ENCODE measurements at regions not wholly inside any gene's neighbourhood (a gene's known extent, or its start where the extent isn't known, plus 50 kb on each side); places are given as distances from the start of the nearest gene placed in this dataset.

DNA sequence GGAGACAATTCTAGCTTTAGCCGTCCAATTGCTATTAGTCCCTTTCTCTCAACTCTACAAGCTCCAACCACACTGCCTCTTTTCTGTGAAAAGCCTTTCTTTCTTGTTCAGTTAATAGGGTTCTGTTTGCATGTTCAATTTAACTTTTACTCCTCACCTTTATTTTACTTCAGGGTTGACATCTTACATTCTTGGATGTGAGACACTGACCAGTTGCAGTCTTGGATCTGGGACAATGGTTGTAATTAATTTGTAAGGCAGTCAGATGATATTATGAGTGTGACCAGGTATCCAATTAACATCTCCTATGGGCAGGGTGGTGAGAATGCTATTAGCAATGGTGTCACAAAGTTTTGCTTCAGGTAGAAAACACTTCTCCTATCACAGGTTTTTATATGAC, 774.5 kb downstream of the TLR4 start:
- BruUV-seq (replicated peaks), result no TSS peak
- POLR2A ChIA-PET, result no interaction called here
- CTCF ChIA-PET, result no interaction called here
- no peaks in the 10 kb centered on the region for H3K4me1 ChIP-seq (ENCODE audit: control insufficient read depth, insufficient read depth, low read length)
- ATAC-seq, result no peak
- TF ChIP-seq TCF7L2 (IDR thresholded peaks at IDR 0.05; ENCODE audit: low read depth, low read length) (no peak), POLR2AphosphoS5 (IDR thresholded peaks at IDR 0.05; ENCODE audit: low read depth, low read length) (no peak), SIN3A (IDR thresholded peaks at IDR 0.05; ENCODE audit: borderline replicate concordance, insufficient read depth, low read depth, low read length) (no peak)
- TF ChIP-seq, protein P1, sequence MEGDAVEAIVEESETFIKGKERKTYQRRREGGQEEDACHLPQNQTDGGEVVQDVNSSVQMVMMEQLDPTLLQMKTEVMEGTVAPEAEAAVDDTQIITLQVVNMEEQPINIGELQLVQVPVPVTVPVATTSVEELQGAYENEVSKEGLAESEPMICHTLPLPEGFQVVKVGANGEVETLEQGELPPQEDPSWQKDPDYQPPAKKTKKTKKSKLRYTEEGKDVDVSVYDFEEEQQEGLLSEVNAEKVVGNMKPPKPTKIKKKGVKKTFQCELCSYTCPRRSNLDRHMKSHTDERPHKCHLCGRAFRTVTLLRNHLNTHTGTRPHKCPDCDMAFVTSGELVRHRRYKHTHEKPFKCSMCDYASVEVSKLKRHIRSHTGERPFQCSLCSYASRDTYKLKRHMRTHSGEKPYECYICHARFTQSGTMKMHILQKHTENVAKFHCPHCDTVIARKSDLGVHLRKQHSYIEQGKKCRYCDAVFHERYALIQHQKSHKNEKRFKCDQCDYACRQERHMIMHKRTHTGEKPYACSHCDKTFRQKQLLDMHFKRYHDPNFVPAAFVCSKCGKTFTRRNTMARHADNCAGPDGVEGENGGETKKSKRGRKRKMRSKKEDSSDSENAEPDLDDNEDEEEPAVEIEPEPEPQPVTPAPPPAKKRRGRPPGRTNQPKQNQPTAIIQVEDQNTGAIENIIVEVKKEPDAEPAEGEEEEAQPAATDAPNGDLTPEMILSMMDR (IDR thresholded peaks at IDR 0.05), result no peak
- TF ChIP-seq, protein P2, sequence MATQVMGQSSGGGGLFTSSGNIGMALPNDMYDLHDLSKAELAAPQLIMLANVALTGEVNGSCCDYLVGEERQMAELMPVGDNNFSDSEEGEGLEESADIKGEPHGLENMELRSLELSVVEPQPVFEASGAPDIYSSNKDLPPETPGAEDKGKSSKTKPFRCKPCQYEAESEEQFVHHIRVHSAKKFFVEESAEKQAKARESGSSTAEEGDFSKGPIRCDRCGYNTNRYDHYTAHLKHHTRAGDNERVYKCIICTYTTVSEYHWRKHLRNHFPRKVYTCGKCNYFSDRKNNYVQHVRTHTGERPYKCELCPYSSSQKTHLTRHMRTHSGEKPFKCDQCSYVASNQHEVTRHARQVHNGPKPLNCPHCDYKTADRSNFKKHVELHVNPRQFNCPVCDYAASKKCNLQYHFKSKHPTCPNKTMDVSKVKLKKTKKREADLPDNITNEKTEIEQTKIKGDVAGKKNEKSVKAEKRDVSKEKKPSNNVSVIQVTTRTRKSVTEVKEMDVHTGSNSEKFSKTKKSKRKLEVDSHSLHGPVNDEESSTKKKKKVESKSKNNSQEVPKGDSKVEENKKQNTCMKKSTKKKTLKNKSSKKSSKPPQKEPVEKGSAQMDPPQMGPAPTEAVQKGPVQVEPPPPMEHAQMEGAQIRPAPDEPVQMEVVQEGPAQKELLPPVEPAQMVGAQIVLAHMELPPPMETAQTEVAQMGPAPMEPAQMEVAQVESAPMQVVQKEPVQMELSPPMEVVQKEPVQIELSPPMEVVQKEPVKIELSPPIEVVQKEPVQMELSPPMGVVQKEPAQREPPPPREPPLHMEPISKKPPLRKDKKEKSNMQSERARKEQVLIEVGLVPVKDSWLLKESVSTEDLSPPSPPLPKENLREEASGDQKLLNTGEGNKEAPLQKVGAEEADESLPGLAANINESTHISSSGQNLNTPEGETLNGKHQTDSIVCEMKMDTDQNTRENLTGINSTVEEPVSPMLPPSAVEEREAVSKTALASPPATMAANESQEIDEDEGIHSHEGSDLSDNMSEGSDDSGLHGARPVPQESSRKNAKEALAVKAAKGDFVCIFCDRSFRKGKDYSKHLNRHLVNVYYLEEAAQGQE (IDR thresholded peaks at IDR 0.05; ENCODE audit: insufficient read depth in 1 of 2, low read depth in 2 of 2, low read length in 1 of 2), result no peak
- intact Hi-C loops (cut with micrococcal nuclease; ENCODE audit: unreplicated experiment) (no loop called here), in situ Hi-C loops (cut with HindIII; ENCODE audit: low pct_unique_long_range_greater_than_20kb, low sequenced_read_pairs) (no loop called here)
- H3K4me3 ChIP-seq (ENCODE audit: low read depth in 2 of 2, low read length in 2 of 2), result no peak overlapping the region
- no peaks in the 10 kb centered on the region for H3K9me3 ChIP-seq (ENCODE audit: control insufficient read depth, insufficient read depth, low read depth, low read length)
- no peak overlapping the region for H3K27ac ChIP-seq (ENCODE audit: low read length)
- no peaks in the 10 kb centered on the region for H3K27me3 ChIP-seq (ENCODE audit: control insufficient read depth, insufficient read depth, low read length)
- no peak for DNase-seq (ENCODE audit: low read depth, low spot score)
- no peaks in the 10 kb centered on the region for H3K36me3 ChIP-seq (ENCODE audit: control insufficient read depth, insufficient read depth, low read length)

DNA sequence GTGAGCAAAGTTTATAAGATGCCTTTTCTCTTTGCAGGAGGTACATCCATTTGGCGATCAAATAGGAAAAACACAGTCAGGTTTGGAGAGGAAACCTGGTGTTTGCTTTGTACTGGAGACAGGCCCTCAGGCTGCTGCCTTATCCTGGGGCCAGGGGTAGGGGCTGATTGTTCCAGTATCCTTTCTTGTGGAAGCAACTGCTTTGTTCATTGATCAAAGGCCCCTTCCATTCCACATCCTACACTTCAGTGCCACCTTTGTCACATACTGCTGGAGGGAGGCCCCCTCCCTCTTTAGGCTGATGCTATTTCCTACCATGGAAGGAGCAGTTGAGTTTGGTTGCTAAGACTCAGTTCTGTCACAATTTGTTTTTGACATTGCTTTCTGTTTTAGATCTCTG, 778.1 kb downstream of the TLR4 start:
- H3K4me3 ChIP-seq (ENCODE audit: low read depth in 2 of 2, low read length in 2 of 2), result no peak overlapping the region
- no peak for ATAC-seq
- POLR2A ChIA-PET, result no interaction called here
- intact Hi-C loops (cut with micrococcal nuclease; ENCODE audit: unreplicated experiment), result no loop called here
- BruUV-seq (replicated peaks), result no TSS peak
- no peaks in the 10 kb centered on the region for H3K27me3 ChIP-seq (ENCODE audit: control insufficient read depth, insufficient read depth, low read length)
- H3K36me3 ChIP-seq (ENCODE audit: control insufficient read depth, insufficient read depth, low read length), result no peaks in the 10 kb centered on the region
- no peaks in the 10 kb centered on the region for H3K9me3 ChIP-seq (ENCODE audit: control insufficient read depth, insufficient read depth, low read depth, low read length)
- no peak overlapping the region for H3K27ac ChIP-seq (ENCODE audit: low read length)
- no peaks in the 10 kb centered on the region for H3K4me1 ChIP-seq (ENCODE audit: control insufficient read depth, insufficient read depth, low read length)
- in situ Hi-C loops (cut with HindIII; ENCODE audit: low pct_unique_long_range_greater_than_20kb, low sequenced_read_pairs), result no loop called here
- no peak for DNase-seq (ENCODE audit: low read depth, low spot score)
- no peak for TF ChIP-seq SIN3A (IDR thresholded peaks at IDR 0.05; ENCODE audit: borderline replicate concordance, insufficient read depth, low read depth, low read length)
- no peak for TF ChIP-seq TCF7L2 (IDR thresholded peaks at IDR 0.05; ENCODE audit: low read depth, low read length)
- TF ChIP-seq POLR2AphosphoS5 (IDR thresholded peaks at IDR 0.05; ENCODE audit: low read depth, low read length), result no peak
- TF ChIP-seq, protein P1 (IDR thresholded peaks at IDR 0.05), result no peak
- TF ChIP-seq, protein P2 (IDR thresholded peaks at IDR 0.05; ENCODE audit: insufficient read depth in 1 of 2, low read depth in 2 of 2, low read length in 1 of 2), result no peak
- CTCF ChIA-PET, result no interaction called here

Measured in Panc1 (cell line).